ENCODE measurements at regions not wholly inside any gene's neighbourhood (a gene's known extent, or its start where the extent isn't known, plus 50 kb on each side); places are given as distances from the start of the nearest gene placed in this dataset.

GRCh38 chr12:32034045-32034444 lies 72.6 kb upstream of the BICD1 start:
- no peak for TF ChIP-seq CTCF (optimal IDR thresholded peaks at IDR 0.05 in 1 of 3, IDR thresholded peaks at IDR 0.05 in 1 of 3, conservative IDR thresholded peaks at IDR 0.05 in 1 of 3; ENCODE audit: extremely low read depth in 1 of 3, insufficient read depth in 2 of 3, low read length in 3 of 3)
- TF ChIP-seq EZH2 (IDR thresholded peaks at IDR 0.05; ENCODE audit: low read length), result no peak
